C4-2B (cell line): ENCODE measurements at regions not wholly inside any gene's neighbourhood (a gene's known extent, or its start where the extent isn't known, plus 50 kb on each side); places are given as distances from the start of the nearest gene placed in this dataset.
"Not testable (repeated sequence)": the region's sequence is repeated elsewhere in the genome, so short reads cannot be mapped to it uniquely, and the experiment has no call there.

Experiments used
- CTCF ChIP-seq: fragments of 450-650 bp; conservative IDR thresholded peaks from 2 replicates; pipeline ENCODE4 v1.5.1; 2017; ENCODE audit warnings: mild to moderate bottlenecking
- ZFX ChIP-seq: fragments of 450-650 bp; IDR thresholded peaks from 2 replicates; pipeline ENCODE4 v1.6.1; 2017

GRCh38 chr10:9347933-9348332 lies 1293.4 kb downstream of the GATA3 start:
- not testable (repeated sequence) for TF ChIP-seq CTCF, ZFX
